RWPE2 (cell line): ENCODE measurements at regions not wholly inside any gene's neighbourhood (a gene's known extent, or its start where the extent isn't known, plus 50 kb on each side); places are given as distances from the start of the nearest gene placed in this dataset.

Experiments used
- ATAC-seq: fragments of 200-7000 bp; cut with Tn5 transposase; 3 replicates; pipeline ENCODE4 v1.9.1; 2021; ENCODE audit warnings: low read depth
- DNase-seq: peaks from one replicate; pipeline ENCODE4 v3.0.0-alpha.2; 2020; ENCODE audit warnings: low spot score
- H3K27ac ChIP-seq: fragments of 450-650 bp; 2 replicates; pipeline ENCODE4 v1.5.1; 2017; ENCODE audit warnings: mild to moderate bottlenecking; ENCODE audit not compliant: poor library complexity, severe bottlenecking
- H3K27me3 ChIP-seq: fragments of 250-450 bp; sonication (Bioruptor Pico); 2 replicates; pipeline ENCODE4 v1.5.1; 2021; ENCODE audit warnings: mild to moderate bottlenecking, moderate library complexity; ENCODE audit not compliant: insufficient read depth, poor library complexity, severe bottlenecking
- H3K36me3 ChIP-seq: fragments of 250-450 bp; sonication (Bioruptor Pico); 2 replicates; pipeline ENCODE4 v1.5.1; 2020; ENCODE audit warnings: low read depth, mild to moderate bottlenecking, moderate library complexity
- H3K4me1 ChIP-seq: fragments of 250-450 bp; sonication (Bioruptor Pico); 2 replicates; pipeline ENCODE4 v1.5.1; 2021; ENCODE audit warnings: mild to moderate bottlenecking, moderate library complexity; ENCODE audit not compliant: insufficient read depth, poor library complexity, severe bottlenecking
- H3K4me3 ChIP-seq: fragments of 250-450 bp; sonication (Bioruptor Pico); 2 replicates; pipeline ENCODE4 v1.5.1; 2021; ENCODE audit warnings: mild to moderate bottlenecking, moderate library complexity; ENCODE audit not compliant: severe bottlenecking
- H3K9me3 ChIP-seq: fragments of 250-450 bp; sonication (Bioruptor Pico); 2 replicates; pipeline ENCODE4 v1.5.1; 2021; ENCODE audit warnings: mild to moderate bottlenecking, moderate library complexity; ENCODE audit not compliant: severe bottlenecking
- CTCF ChIP-seq: fragments of 450-650 bp; IDR thresholded peaks from one replicate; pipeline ENCODE4 v1.5.1; 2017; ENCODE audit warnings: mild to moderate bottlenecking, moderate library complexity; ENCODE audit not compliant: poor library complexity, severe bottlenecking

DNA sequence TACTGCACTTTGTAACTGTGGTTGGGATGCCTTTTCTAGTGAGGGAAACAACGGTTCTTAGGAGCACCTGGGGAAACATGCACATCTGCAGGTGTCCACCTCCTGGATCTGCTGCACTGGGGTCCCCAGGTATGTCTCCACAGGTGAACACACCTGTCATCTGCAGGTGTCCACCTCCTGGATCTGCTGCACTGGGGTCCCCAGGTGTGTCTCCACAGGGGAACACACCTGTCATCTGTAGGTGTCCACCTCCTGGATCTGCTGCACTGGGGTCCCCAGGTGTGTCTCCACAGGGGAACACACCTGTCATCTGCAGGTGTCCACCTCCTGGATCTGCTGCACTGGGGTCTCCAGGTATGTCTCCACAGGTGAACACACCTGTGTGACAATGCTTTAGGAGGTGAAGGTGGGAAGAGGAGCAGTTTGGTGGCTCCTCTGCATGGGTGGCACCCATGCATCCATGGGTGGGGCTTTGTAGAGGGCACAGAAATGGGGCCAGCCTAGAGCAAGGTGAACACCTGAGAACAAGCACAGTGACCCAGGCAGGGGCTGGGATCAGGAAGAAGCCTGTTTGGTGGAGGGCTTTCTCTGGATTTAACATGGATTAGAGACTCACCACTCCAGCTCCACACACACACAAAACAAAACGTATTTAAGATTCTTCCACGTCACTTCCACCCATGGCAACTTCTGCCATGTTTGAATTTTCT lies 206.0 kb upstream of the CDH4 start:
- no peak for TF ChIP-seq CTCF
- H3K27me3 ChIP-seq: peaks cover 65% of the 10 kb centered on the region
- DNase-seq (peak; percentile 60), ATAC-seq (no peak)
- H3K4me1 ChIP-seq: no peaks in the 10 kb centered on the region
- no peaks in the 10 kb centered on the region for H3K9me3 ChIP-seq
- H3K4me3 ChIP-seq: no peak overlapping the region
- H3K27ac ChIP-seq: no peak overlapping the region
- no peaks in the 10 kb centered on the region for H3K36me3 ChIP-seq

GRCh38 chr20:61046721-61047351 lies 205.2 kb upstream of the CDH4 start:
- Histone ChIP-seq H3K27me3 (peaks cover 60% of the 10 kb centered on the region), H3K4me3 (no peak overlapping the region), H3K27ac (no peak overlapping the region), H3K4me1 (no peaks in the 10 kb centered on the region), H3K9me3 (no peaks in the 10 kb centered on the region), H3K36me3 (no peaks in the 10 kb centered on the region)
- no peak for TF ChIP-seq CTCF
- DNase-seq (peak; percentile 78), ATAC-seq (no peak)

DNA sequence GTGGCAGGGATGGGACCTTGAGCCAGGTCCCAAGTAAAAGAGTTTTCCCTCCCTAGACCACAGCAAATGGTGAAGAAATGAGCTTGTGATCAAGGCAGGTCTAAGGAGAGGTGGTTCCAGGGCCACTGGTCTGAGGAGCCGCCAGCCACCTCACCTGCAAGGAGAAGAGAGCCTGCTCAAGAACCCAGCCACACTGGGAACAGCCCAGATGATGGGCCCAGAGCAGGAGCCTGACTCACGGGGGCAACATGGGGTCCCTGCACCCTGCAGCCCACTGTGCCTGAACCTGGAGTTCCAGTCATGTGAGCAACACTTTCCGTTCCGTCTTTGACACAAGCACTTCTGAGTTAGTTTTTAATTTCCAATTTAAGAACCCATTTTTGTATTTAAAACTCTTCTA lies 204.5 kb upstream of the CDH4 start:
- DNase-seq: peak; percentile 76
- no peak for ATAC-seq
- Histone ChIP-seq H3K4me3 (no peak overlapping the region), H3K4me1 (no peaks in the 10 kb centered on the region), H3K27ac (no peak overlapping the region), H3K36me3 (no peaks in the 10 kb centered on the region), H3K27me3 (peaks cover 60% of the 10 kb centered on the region), H3K9me3 (no peaks in the 10 kb centered on the region)
- TF ChIP-seq CTCF: no peak

DNA sequence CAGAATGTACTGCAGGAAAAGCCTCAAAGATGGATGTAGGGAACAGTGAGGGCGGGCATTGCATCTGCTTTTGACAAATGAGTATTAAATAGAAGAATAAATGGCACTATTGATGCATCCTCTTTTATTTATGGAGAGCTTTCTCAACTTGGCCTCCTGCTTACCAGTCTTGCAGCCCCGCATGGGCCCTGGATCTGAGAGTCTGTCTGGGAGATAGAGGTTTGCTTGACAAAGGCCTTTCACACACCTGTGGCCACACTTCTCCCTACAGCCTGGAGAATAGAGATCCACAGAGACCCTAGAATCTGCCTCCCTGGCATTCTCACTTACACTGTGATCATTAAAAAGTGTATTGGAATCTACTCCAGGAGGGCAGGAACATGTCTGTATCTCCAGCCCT lies 203.8 kb upstream of the CDH4 start:
- H3K27ac ChIP-seq: no peak overlapping the region
- no peak for TF ChIP-seq CTCF
- no peaks in the 10 kb centered on the region for H3K4me1 ChIP-seq
- ATAC-seq: no peak
- no peaks in the 10 kb centered on the region for H3K9me3 ChIP-seq
- no peak overlapping the region for H3K4me3 ChIP-seq
- peak; percentile 66 for DNase-seq
- peaks cover 60% of the 10 kb centered on the region for H3K27me3 ChIP-seq
- H3K36me3 ChIP-seq: no peaks in the 10 kb centered on the region

DNA sequence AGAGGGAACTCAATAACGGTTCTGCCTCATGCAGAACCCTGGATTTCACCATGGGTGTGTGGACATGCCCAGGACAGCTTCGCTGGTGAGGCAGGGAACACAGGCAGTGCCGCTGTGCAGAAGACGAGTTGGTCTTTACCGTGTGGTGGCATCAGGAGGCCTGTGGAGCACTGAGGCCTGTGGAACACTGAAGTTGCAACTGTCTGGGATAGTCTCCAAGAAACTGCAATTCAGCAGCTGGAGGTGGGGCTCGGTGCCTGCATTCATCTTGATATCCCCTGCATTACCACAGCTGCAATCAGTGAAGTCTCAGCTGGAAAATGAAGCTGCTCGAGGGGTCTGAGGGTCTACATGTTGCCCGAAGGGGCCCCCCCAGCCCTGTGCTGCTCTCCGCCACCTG lies 202.4 kb upstream of the CDH4 start:
- H3K9me3 ChIP-seq: no peaks in the 10 kb centered on the region
- DNase-seq (peak; percentile 70), ATAC-seq (no peak)
- H3K27ac ChIP-seq: no peak overlapping the region
- no peaks in the 10 kb centered on the region for H3K36me3 ChIP-seq
- H3K4me1 ChIP-seq: no peaks in the 10 kb centered on the region
- no peak overlapping the region for H3K4me3 ChIP-seq
- TF ChIP-seq CTCF: no peak
- H3K27me3 ChIP-seq: peaks cover 68% of the 10 kb centered on the region
